ENCODE measurements at regions not wholly inside any gene's neighbourhood (a gene's known extent, or its start where the extent isn't known, plus 50 kb on each side); places are given as distances from the start of the nearest gene placed in this dataset.
"Not testable (repeated sequence)": the region's sequence is repeated elsewhere in the genome, so short reads cannot be mapped to it uniquely, and the experiment has no call there.

- DNase-seq, result no peak
Measured at GRCh38 chr2:163046615-163047014, 208.0 kb upstream of the KCNH7 start.

GRCh38 chr2:163045830-163046229 lies 207.3 kb upstream of the KCNH7 start:
- DNase-seq, result no peak

DNA sequence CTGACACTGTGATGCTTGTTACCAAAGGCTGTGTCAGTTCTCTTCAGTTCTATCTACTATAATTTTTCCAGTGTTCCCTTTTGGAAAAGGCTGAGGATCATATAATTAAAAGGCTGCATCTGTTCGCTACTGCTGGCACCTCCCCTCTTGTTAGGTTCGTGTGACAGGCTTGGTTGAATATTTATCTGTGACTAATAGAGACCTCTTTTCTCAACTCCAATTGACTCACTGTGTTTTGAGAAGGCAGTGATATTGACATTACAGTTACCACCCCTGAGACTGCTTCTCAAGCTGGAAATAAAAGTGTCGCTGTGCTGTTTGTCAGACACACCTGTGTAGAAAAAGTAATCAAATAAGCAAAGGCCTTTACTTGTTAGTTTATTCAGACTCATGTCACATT lies 205.5 kb upstream of the KCNH7 start:
- no peak for DNase-seq

- DNase-seq, result no peak
Measured at GRCh38 chr2:163043201-163043600, 204.6 kb upstream of the KCNH7 start.

DNA sequence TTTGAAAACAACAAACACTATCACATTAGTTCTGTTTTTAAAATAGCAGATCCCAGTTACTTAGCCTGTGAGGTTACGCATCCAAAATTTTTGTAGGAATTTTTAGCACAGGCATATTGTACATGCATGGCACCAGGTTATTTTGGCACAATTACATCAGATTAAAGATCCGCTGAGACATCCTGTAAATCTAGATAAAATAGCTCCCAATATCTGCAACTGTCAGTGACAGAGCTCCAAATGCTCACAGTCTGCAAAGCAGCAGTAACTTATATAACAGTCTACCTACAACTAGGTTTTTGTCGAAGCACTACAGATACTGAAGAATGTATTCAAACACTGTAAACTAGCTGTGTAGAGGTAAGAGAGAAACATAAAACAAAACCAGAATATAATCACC lies 200.7 kb upstream of the KCNH7 start:
- DNase-seq, result no peak

DNA sequence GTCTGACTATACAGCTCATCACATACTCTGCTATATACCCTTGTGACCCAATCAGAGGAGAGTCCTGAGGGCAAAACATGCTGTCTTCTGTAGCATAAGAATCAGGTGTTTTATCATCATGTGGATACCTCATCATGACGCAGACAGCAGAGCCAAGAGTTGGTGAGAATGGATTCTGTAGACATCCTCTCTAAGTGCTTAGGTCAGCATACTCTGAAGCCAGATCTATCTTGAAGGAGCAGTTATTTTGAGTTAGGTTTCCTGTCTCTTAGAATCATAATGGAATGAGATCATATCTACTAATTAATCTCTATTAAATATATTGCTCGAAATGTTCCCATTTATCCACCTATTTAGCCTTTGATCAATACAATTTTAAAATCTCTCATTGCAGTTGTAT lies 190.2 kb upstream of the KCNH7 start:
- DNase-seq, result no peak

GRCh38 chr2:163026136-163026775 lies 187.7 kb upstream of the KCNH7 start:
- DNase-seq, result not testable (repeated sequence)

DNA sequence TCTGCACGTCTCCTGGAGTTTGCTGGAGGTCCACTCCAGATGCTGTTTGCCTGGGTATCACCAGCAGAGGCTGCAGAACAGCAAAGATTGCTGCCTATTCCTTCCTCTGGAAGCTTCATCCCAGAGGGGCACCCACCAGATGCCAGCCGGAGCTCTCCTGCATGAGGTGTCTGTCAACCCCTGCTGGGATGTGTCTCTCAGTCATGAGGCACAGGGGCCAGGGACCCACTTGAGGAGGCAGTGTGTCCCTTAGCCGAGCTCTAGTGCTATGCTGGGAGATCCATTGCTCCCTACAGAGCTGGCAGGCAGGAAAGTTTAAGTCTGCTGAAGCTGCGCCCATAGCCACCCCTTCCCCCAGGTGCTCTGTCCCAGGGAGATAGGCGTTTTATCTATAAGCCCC lies 178.3 kb upstream of the KCNH7 start:
- not testable (repeated sequence) for DNase-seq

DNA sequence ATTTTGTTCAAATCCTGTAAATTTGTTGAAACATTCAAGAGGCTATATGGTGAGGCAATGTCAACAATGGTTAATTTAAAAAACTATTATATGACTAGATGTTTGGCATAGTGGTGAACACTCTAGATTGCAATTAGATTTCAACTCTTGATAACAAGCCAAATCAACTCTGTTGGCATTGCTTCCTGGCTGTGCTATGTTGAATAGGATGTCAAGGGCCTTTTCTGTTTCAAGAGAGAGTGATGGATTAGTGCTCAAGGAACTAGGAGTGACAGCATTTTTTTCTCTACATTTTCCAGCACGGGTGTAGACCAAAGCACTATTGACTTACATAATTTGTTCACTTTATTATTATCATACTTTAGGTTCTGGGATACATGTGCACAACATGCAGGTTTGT lies 172.4 kb upstream of the KCNH7 start:
- DNase-seq, result no peak

DNA sequence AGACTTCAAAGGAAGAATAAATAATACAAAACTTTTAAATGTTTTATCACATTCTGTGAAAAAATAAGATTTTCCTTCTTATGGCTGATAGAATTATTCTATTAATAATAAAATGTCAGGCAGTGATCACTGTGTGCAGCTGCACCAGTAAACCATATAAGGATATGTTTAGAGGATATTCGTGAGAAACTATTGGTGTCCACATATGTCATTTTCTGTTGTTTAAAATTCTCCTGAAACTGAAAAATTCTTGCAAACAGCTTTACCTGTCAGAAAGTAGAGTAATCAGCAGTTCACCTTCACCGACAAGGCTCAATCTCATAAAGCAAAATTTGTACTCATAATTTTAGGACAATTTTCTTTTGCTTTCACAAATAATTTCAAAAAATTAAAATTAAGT lies 170.1 kb upstream of the KCNH7 start:
- DNase-seq, result no peak

DNA sequence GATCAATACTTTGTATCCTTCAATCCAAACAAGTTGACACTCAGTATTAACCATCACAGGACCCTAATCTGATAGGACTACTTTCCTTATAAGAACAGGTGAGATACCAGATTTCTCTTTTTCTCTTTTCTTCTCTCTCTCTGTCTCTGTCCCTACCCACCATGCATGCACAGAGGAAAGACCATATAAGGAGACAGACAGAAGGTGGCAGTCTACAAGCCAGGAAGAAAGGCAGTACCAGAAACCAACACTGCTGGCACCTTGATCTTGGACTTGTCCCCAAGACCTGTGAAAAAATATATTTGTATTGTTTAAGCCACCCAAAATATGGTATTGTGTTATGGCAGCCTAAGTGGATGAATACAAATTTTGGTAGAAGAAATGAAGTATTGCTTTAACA lies 156.2 kb upstream of the KCNH7 start:
- no peak for DNase-seq

DNA sequence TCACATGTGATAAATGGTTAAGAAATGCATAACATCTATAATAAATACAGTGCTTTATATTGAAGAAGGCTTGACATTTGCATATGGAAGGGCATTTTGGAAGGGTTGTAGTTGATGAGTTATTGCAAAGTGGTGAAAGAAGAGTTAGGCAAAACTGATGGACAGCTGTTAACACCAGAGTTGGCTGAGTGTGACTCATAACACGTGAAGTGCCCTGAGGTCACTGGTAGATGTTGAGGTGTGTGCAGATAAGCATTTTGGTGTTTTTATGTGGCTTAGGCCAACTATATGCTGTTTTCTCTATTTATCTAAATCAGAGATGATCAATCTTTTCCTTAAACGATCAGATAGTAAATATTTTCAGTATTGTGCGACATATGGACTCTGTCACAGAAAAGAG lies 154.3 kb upstream of the KCNH7 start:
- DNase-seq, result no peak

DNA sequence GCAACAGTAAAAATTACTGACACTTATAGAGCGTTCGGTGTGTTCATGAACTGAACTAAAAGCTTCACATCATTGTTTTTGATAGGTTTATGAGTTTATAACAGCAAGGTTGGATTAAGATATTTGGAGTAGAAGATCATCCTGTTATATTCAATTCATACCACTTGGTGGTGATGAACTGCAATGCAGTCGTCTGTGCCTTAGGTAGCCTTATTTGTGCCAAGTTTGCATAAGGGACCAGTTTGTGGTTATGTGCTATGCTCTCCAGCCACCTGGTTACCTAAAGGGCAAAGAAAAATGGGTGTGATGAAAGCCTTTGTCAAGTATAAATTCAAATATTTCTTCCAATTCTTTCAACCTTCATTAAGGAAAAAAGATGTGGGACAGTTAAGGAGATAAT lies 150.9 kb upstream of the KCNH7 start:
- no peak for DNase-seq

DNA sequence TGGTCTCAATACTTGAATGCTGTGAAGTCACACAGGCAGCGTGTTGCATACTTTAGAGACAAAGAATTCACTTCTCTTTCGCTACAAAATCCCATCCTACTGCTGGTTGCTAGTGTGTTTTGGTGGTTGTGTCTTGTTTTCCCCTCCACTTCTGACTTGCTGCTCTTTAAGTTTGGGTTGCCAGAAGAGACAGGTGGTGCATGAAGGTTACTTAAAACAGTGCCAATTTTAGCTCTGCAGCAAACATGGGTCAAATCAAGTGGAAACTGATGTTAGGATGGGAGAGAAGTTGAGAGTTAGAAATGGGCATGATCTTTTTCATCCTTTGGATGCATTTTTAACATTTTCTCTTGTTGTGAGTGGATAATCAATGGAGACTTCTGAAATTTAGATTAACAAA lies 136.2 kb upstream of the KCNH7 start:
- DNase-seq, result no peak

DNA sequence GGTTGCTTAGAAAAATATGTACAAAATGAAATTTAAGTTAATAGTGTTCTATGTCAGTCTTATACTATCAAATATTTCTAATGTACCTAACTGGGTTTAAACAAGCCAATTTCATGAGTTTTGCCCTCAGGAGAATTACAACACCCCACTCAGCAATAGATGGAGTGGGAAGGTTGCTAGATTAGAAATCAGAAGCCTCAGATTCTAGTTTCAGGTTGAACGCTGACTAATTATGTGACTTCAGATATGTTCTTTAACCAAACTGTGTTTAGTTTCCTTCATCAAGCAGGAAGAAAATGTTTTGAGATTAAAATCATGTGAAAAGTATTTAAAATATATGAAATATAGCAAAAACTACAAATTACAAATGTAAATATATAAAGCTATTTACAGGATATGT lies 133.8 kb upstream of the KCNH7 start:
- DNase-seq, result no peak

DNA sequence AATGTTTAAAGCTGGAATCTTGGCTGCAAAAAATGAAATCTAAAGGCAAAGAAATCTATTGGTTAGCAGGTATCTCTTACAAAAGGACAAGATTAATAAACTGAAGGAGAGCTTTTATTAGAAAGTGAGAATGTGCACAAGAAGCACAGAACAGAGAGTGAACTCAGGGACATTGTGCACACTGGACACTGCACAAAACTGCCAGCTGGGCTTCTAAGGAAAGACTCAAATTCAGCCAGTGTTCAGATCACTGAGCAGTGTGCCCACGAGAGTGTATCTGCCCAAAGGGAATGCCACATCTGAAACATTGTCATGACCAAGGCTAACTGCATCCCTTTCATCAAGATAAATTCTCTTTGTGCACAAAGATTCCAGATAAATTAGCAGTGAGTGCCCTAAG lies 129.7 kb upstream of the KCNH7 start:
- DNase-seq, result no peak

- no peak for DNase-seq
Measured at GRCh38 chr2:162967811-162968210, 129.2 kb upstream of the KCNH7 start.

GRCh38 chr2:162967147-162967546 lies 128.6 kb upstream of the KCNH7 start:
- DNase-seq, result no peak

DNA sequence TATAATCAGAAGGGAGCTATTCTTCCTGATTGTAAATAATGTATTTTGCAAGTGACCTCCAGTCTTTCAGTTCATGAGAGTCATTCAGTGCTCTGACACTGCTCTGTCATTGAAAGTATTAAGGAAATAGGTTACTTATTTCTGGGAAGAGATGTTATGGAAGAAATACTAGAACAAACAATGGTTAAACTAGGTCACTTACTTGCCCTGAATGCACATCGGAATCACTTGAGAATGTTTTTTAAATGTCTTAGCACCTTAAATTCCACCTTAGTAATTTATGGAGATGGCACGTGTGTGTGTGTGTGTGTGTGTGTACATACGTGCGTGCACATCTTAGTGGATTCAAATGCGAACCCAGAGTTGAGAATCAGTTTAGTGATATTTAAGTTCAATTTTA lies 126.6 kb upstream of the KCNH7 start:
- DNase-seq, result no peak

DNA sequence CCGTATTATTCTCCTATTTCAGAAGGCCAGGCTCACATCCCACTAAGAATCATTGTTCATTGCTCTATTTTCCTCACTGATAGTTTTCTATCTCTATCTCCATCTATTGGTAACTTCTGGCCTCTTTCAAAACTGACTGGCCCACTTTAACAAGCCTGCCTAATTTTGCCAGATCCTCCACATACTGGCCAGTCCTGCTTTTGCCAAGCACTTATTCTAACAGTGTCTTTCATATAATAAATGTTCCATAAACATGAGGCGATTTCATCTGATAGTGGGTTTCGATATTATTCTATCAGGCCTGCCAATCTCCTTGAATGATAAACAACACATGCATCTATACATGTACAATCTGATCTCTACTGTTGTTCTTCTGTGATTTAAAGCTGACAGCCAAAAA lies 125.9 kb upstream of the KCNH7 start:
- no peak for DNase-seq

DNA sequence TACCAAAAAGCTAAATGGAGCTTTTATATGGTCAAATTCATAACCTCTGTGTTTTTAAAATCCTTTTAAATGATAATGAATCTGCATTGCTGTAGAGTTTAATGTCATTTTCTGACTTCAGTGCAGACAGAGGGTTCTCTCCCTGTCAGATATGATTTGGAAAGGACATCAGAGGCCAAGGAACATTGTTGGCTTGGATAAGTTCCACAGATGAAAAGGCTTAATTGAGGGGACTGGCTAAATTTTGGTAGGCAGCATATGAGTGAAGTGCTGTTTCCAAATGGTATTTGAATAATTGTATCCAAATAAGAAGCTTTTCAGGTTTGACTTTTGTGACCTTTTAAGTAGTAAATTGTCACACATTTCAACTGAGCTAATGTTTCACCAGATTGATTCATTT lies 124.6 kb upstream of the KCNH7 start:
- no peak for DNase-seq

DNA sequence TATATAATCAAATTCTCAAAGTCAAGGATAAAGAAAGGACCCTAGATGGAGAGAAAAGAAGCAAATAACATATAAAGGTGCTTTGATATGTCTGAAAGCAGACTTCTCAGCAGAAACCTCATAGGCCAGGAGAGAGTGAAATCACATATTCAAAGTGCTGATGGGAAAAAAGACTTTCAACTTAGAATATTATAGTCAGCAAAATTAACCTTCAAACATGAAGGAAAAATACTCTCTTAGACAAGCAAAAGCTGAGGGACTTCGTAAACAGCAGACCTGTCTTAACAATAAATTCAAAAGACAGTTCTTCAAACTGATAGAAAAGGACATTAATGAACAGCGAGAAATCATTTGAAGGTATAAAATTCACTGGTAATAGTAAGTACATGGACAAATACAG lies 107.2 kb upstream of the KCNH7 start:
- no peak for DNase-seq

DNA sequence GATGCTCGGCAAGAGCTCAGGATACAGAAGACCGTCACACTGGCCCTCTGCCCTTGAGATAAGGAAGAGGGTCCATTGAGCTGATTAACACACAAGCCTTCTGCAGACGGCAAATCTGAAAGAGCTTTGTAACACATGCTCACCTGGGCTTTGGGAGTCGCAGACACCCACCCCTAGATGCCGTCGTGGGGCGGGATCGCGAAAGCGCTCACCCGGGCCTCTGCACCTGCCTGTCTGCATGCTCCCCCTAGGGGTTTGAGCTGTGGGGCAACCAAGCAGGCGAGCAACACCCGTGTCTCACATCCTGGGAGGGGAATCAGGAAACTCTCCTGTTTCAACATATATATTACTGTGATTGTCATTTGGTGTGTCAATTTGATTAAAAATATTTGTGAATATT lies 99.8 kb upstream of the KCNH7 start:
- no peak for DNase-seq

- DNase-seq, result no peak
Measured at GRCh38 chr2:162934191-162934590, 95.6 kb upstream of the KCNH7 start.

- DNase-seq, result no peak
Measured at GRCh38 chr2:162932416-162932815, 93.8 kb upstream of the KCNH7 start.

- no peak for DNase-seq
Measured at GRCh38 chr2:162929571-162929970, 91.0 kb upstream of the KCNH7 start.

Data from CD4-positive, alpha-beta T cell treated with Interleukin-10 for 1 hour (primary cell).